Tibial nerve (tissue), 4 donors: ENCODE measurements at regions not wholly inside any gene's neighbourhood (a gene's known extent, or its start where the extent isn't known, plus 50 kb on each side); places are given as distances from the start of the nearest gene placed in this dataset.

Source experiments
- DNase-seq, 2 donors: peaks; one replicate each; pipeline ENCODE4 v3.0.0-alpha.2; 2019; ENCODE audit warnings: low spot score in 2 of 2
- H3K27ac ChIP-seq, 4 donors: fragments of 200-600 bp; sonication (generic) in 3 of 4; one replicate each; pipeline ENCODE4 v1.5.1; 2017 to 2019; ENCODE audit warnings: mild to moderate bottlenecking in 1 of 4
- H3K27me3 ChIP-seq, 2 donors: fragments of 200-600 bp; sonication (generic) in 1 of 2; one replicate each; pipeline versions ENCODE4 v1.5.1 to v1.6.0; 2017 to 2019
- H3K36me3 ChIP-seq, 3 donors: fragments of 200-600 bp; sonication (generic); one replicate each; pipeline ENCODE4 v1.5.1; 2018 to 2019
- H3K4me1 ChIP-seq, 4 donors: fragments of 200-600 bp; sonication (generic) in 3 of 4; one replicate each; pipeline ENCODE4 v1.5.1; 2017 to 2019
- H3K4me3 ChIP-seq, 4 donors: fragments of 200-600 bp; sonication (generic) in 3 of 4; one replicate each; pipeline ENCODE4 v1.5.1; 2017 to 2019; ENCODE audit warnings: mild to moderate bottlenecking in 1 of 4, moderate library complexity in 1 of 4
- H3K9me3 ChIP-seq, 4 donors: fragments of 200-600 bp; sonication (generic) in 3 of 4; one replicate each; pipeline ENCODE4 v1.5.1; 2017 to 2019
- CTCF ChIP-seq, 5 experiments: fragments of 200-600 bp in 3 of 5; fragments of 450-650 bp in 2 of 5; sonication (generic) in 3 of 5; IDR thresholded peaks; one replicate each; pipeline ENCODE4 v1.5.1; 2016 to 2019; ENCODE audit warnings: antibody characterized with exemption in 5 of 5, mild to moderate bottlenecking in 3 of 5, moderate library complexity in 2 of 5
- EP300 ChIP-seq, 2 donors: sonication (generic); formaldehyde crosslinking; IDR thresholded peaks; one replicate each; pipeline ENCODE4 v1.6.1; 2017; ENCODE audit warnings: antibody characterized with exemption in 2 of 2, mild to moderate bottlenecking in 1 of 2
- POLR2A ChIP-seq, 2 donors: fragments of 450-650 bp; IDR thresholded peaks; one replicate each; pipeline ENCODE4 v1.6.1; 2017; ENCODE audit warnings: antibody characterized with exemption in 2 of 2, mild to moderate bottlenecking in 2 of 2, moderate library complexity in 2 of 2
- WGBS, 2 donors: methylation state at CpG; one replicate each; pipeline ENCODE4 v1.1.5; 2018; 5-methylcytosine and 5-hydroxymethylcytosine counted together

- WGBS, 2 donors = 45 to 47% methylated on average over 1 of the region's 1 CpG
- H3K27me3 ChIP-seq = no peaks in the 10 kb centered on the region
- H3K9me3 ChIP-seq = no peaks in the 10 kb centered on the region
- no peaks in the 10 kb centered on the region for H3K36me3 ChIP-seq
- DNase-seq = no peak
- no peak overlapping the region for H3K4me3 ChIP-seq
- H3K27ac ChIP-seq = no peak overlapping the region
- H3K4me1 ChIP-seq = no peaks in the 10 kb centered on the region
- TF ChIP-seq EP300 (IDR thresholded peaks at IDR 0.05) = no peak
- TF ChIP-seq CTCF (IDR thresholded peaks at IDR 0.05) = no peak
- no peak for TF ChIP-seq POLR2A (IDR thresholded peaks at IDR 0.05)
These were observed 492.8 kb upstream of the FSIP2 start for GRCh38 chr2:185245806-185246205.

- no peak for DNase-seq
- H3K9me3 ChIP-seq = no peaks in the 10 kb centered on the region
- no peaks in the 10 kb centered on the region for H3K4me1 ChIP-seq
- no peaks in the 10 kb centered on the region for H3K27me3 ChIP-seq
- no peak overlapping the region for H3K27ac ChIP-seq
- H3K36me3 ChIP-seq = no peaks in the 10 kb centered on the region
- no peak overlapping the region for H3K4me3 ChIP-seq
- no peak for TF ChIP-seq CTCF (IDR thresholded peaks at IDR 0.05)
- TF ChIP-seq EP300 (IDR thresholded peaks at IDR 0.05) = no peak
- TF ChIP-seq POLR2A (IDR thresholded peaks at IDR 0.05) = no peak
These were observed 491.9 kb upstream of the FSIP2 start for GRCh38 chr2:185246717-185247116.

GRCh38 chr2:185255566-185255965, 483.0 kb upstream of the FSIP2 start:
- 49 to 52% methylated on average over 1 of the region's 1 CpG for WGBS, 2 donors
- no peak for DNase-seq
- no peaks in the 10 kb centered on the region for H3K4me1 ChIP-seq
- H3K9me3 ChIP-seq = no peaks in the 10 kb centered on the region
- H3K36me3 ChIP-seq = no peaks in the 10 kb centered on the region
- TF ChIP-seq EP300 (IDR thresholded peaks at IDR 0.05) = no peak
- TF ChIP-seq CTCF (IDR thresholded peaks at IDR 0.05) = no peak
- TF ChIP-seq POLR2A (IDR thresholded peaks at IDR 0.05) = no peak
- H3K4me3 ChIP-seq = no peak overlapping the region
- no peaks in the 10 kb centered on the region for H3K27me3 ChIP-seq
- no peak overlapping the region for H3K27ac ChIP-seq

GRCh38 chr2:185265747-185266146, 472.9 kb upstream of the FSIP2 start:
- Histone ChIP-seq H3K4me1 (no peaks in the 10 kb centered on the region), H3K36me3 (no peaks in the 10 kb centered on the region), H3K27me3 (no peaks in the 10 kb centered on the region), H3K27ac (no peak overlapping the region), H3K9me3 (peaks cover 0 to 3% (median 0%) of the 10 kb centered on the region in 4 donors), H3K4me3 (no peak overlapping the region)
- 61 to 71% methylated on average over 1 of the region's 1 CpG for WGBS, 2 donors
- TF ChIP-seq POLR2A (IDR thresholded peaks at IDR 0.05) (no peak), CTCF (IDR thresholded peaks at IDR 0.05) (no peak), EP300 (IDR thresholded peaks at IDR 0.05) (no peak)
- no peak for DNase-seq

GRCh38 chr2:185268651-185269050, 470.0 kb upstream of the FSIP2 start:
- 86 to 89% methylated on average over 3 of the region's 3 CpGs for WGBS, 2 donors
- no peaks in the 10 kb centered on the region for H3K4me1 ChIP-seq
- no peaks in the 10 kb centered on the region for H3K27me3 ChIP-seq
- no peaks in the 10 kb centered on the region for H3K36me3 ChIP-seq
- TF ChIP-seq EP300 (IDR thresholded peaks at IDR 0.05) (no peak), POLR2A (IDR thresholded peaks at IDR 0.05) (no peak), CTCF (IDR thresholded peaks at IDR 0.05) (no peak)
- H3K27ac ChIP-seq = no peak overlapping the region
- no peak overlapping the region for H3K4me3 ChIP-seq
- DNase-seq = no peak
- peaks cover 0 to 3% (median 0%) of the 10 kb centered on the region in 4 donors for H3K9me3 ChIP-seq
